ENCODE measurements at regions not wholly inside any gene's neighbourhood (a gene's known extent, or its start where the extent isn't known, plus 50 kb on each side); places are given as distances from the start of the nearest gene placed in this dataset.

- no peak for TF ChIP-seq CTCF (IDR thresholded peaks at IDR 0.05; ENCODE audit: low read length, missing control alignments)
- no peak for DNase-seq (ENCODE audit: low read depth)
- no peak overlapping the region for H3K4me3 ChIP-seq (replicated peaks; ENCODE audit: low read depth, low read length)
Observed at GRCh38 chr17:13407381-13407780, 194.3 kb downstream of the HS3ST3A1 start.

GRCh38 chr17:13405807-13406206, 195.9 kb downstream of the HS3ST3A1 start:
- TF ChIP-seq CTCF (IDR thresholded peaks at IDR 0.05; ENCODE audit: low read length, missing control alignments): no peak
- no peak for DNase-seq (ENCODE audit: low read depth)
- H3K4me3 ChIP-seq (replicated peaks; ENCODE audit: low read depth, low read length): no peak overlapping the region

- TF ChIP-seq CTCF (IDR thresholded peaks at IDR 0.05; ENCODE audit: low read length, missing control alignments): no peak
- no peak overlapping the region for H3K4me3 ChIP-seq (replicated peaks; ENCODE audit: low read depth, low read length)
- DNase-seq (ENCODE audit: low read depth): no peak
Observed at GRCh38 chr17:13405080-13405479, 196.6 kb downstream of the HS3ST3A1 start.

- TF ChIP-seq CTCF (IDR thresholded peaks at IDR 0.05; ENCODE audit: low read length, missing control alignments): no peak
- no peak for DNase-seq (ENCODE audit: low read depth)
- no peak overlapping the region for H3K4me3 ChIP-seq (replicated peaks; ENCODE audit: low read depth, low read length)
Observed at GRCh38 chr17:13403982-13404946, 197.5 kb downstream of the HS3ST3A1 start.

GRCh38 chr17:13400491-13400890, 201.2 kb downstream of the HS3ST3A1 start:
- no peak for DNase-seq (ENCODE audit: low read depth)
- H3K4me3 ChIP-seq (replicated peaks; ENCODE audit: low read depth, low read length): no peak overlapping the region

GRCh38 chr17:13398853-13399252, 202.9 kb downstream of the HS3ST3A1 start:
- no peak for TF ChIP-seq CTCF (IDR thresholded peaks at IDR 0.05; ENCODE audit: low read length, missing control alignments)
- DNase-seq (ENCODE audit: low read depth): no peak
- no peak overlapping the region for H3K4me3 ChIP-seq (replicated peaks; ENCODE audit: low read depth, low read length)

More at GRCh38 chr17:13400491-13400890, 201.2 kb downstream of the HS3ST3A1 start:
- no peak for TF ChIP-seq CTCF (IDR thresholded peaks at IDR 0.05; ENCODE audit: low read length, missing control alignments)
